ENCODE measurements at regions not wholly inside any gene's neighbourhood (a gene's known extent, or its start where the extent isn't known, plus 50 kb on each side); places are given as distances from the start of the nearest gene placed in this dataset.

GRCh38 chr12:65592416-65592815 is 231.9 kb upstream of the HMGA2 start:
- H3K36me3 Mint-ChIP-seq: no peaks in the 10 kb centered on the region
- ChIA-PET POLR2A (no interaction called here), CTCF (interaction anchor here (1.1 to 1.2 kb wide), 2 partner anchors 10 to 36 kb away, joined by 5 to 6 read pairs; no protein-coding TSS in a partner anchor)
- H3K9me3 Mint-ChIP-seq: no peaks in the 10 kb centered on the region
- no peak for TF ChIP-seq ATF2 (CRISPR knock-in tag; IDR thresholded peaks at IDR 0.05; ENCODE audit: borderline replicate concordance, low read depth)
- no peak for TF ChIP-seq E2F1 (CRISPR knock-in tag; IDR thresholded peaks at IDR 0.05)
- no peak for TF ChIP-seq E2F4 (CRISPR knock-in tag; IDR thresholded peaks at IDR 0.05; ENCODE audit: borderline replicate concordance, low read depth)
- TF ChIP-seq PRRX2 (CRISPR knock-in tag; IDR thresholded peaks at IDR 0.05): no peak
- no peak for TF ChIP-seq CTCF (IDR thresholded peaks at IDR 0.05)
- no peak for TF ChIP-seq ATF6 (CRISPR knock-in tag; IDR thresholded peaks at IDR 0.05)
- H3K27ac Mint-ChIP-seq: no peak overlapping the region
- ATAC-seq (no peak), DNase-seq (ENCODE audit: low spot score) (no peak)
- no peaks in the 10 kb centered on the region; the same call in 1 of the 2 replicates for H3K27me3 Mint-ChIP-seq (ENCODE audit: low read depth)
- no peak overlapping the region for H3K4me3 Mint-ChIP-seq
- H3K4me1 Mint-ChIP-seq: peaks cover 36% of the 10 kb centered on the region

- ChIA-PET POLR2A (no interaction called here), CTCF (interaction anchor here (2.5 kb wide), 1 partner anchor 9 kb away, joined by 18 read pairs; no protein-coding TSS in a partner anchor)
- no peak overlapping the region for H3K4me3 Mint-ChIP-seq
- DNase-seq (ENCODE audit: low spot score) (no peak), ATAC-seq (no peak)
- H3K27me3 Mint-ChIP-seq (ENCODE audit: low read depth): no peaks in the 10 kb centered on the region; the same call in 1 of the 2 replicates
- peaks cover 44% of the 10 kb centered on the region for H3K4me1 Mint-ChIP-seq
- H3K9me3 Mint-ChIP-seq: no peaks in the 10 kb centered on the region
- no peak overlapping the region for H3K27ac Mint-ChIP-seq
- H3K36me3 Mint-ChIP-seq: no peaks in the 10 kb centered on the region
- no peak for TF ChIP-seq ZNF396 (CRISPR knock-in tag; IDR thresholded peaks at IDR 0.05; ENCODE audit: borderline replicate concordance)
- no peak for TF ChIP-seq STAT6 (CRISPR knock-in tag; conservative IDR thresholded peaks at IDR 0.05; ENCODE audit: low read depth)
- TF ChIP-seq EMX1 (CRISPR knock-in tag; IDR thresholded peaks at IDR 0.05): no peak
- no peak for TF ChIP-seq JAZF1 (CRISPR knock-in tag; IDR thresholded peaks at IDR 0.05)
- no peak for TF ChIP-seq OVOL2 (CRISPR knock-in tag; IDR thresholded peaks at IDR 0.05; ENCODE audit: borderline replicate concordance)
- TF ChIP-seq MAX (CRISPR knock-in tag; IDR thresholded peaks at IDR 0.05): no peak
- TF ChIP-seq TEAD1 (CRISPR knock-in tag; IDR thresholded peaks at IDR 0.05): no peak
- no peak for TF ChIP-seq ATF2 (CRISPR knock-in tag; IDR thresholded peaks at IDR 0.05; ENCODE audit: borderline replicate concordance, low read depth)
- TF ChIP-seq ZNF423 (CRISPR knock-in tag; IDR thresholded peaks at IDR 0.05): no peak
- no peak for TF ChIP-seq ELF4 (CRISPR knock-in tag; IDR thresholded peaks at IDR 0.05; ENCODE audit: low read depth)
- TF ChIP-seq ATF3 (CRISPR knock-in tag; conservative IDR thresholded peaks at IDR 0.05): no peak
- TF ChIP-seq ERG (CRISPR knock-in tag; IDR thresholded peaks at IDR 0.05): no peak
- no peak for TF ChIP-seq TP53 (CRISPR knock-in tag; IDR thresholded peaks at IDR 0.05)
- TF ChIP-seq TEAD4 (CRISPR knock-in tag; IDR thresholded peaks at IDR 0.05): no peak
- TF ChIP-seq ATF1 (CRISPR knock-in tag; IDR thresholded peaks at IDR 0.05): no peak
- no peak for TF ChIP-seq HMGA2 (CRISPR knock-in tag; IDR thresholded peaks at IDR 0.05)
Measured at GRCh38 chr12:65593239-65593701, 231.0 kb upstream of the HMGA2 start.
